Stimulated activated effector memory CD8-positive, alpha-beta T cell treated with anti-CD3 and anti-CD28 coated beads, Interleukin-12 subunit alpha, Interleukin-12 subunit beta, amount 100 ng/mL, for 72 hours (primary cell): ENCODE measurements at regions not wholly inside any gene's neighbourhood (a gene's known extent, or its start where the extent isn't known, plus 50 kb on each side); places are given as distances from the start of the nearest gene placed in this dataset.

Experiments
- ATAC-seq: fragments of 150-1000 bp; cut with Tn5 transposase; 2 replicates; pipeline ENCODE4 v1.10.0; 2021
- DNase-seq, 2 donors: peaks; one replicate each; pipeline ENCODE4 v3.0.0; 2021 to 2022; ENCODE audit warnings: low spot score in 2 of 2
- H3K27ac Mint-ChIP-seq: one replicate; pipeline ENCODE4 v1.8.0; 2022; ENCODE audit warnings: mild to moderate bottlenecking, mixed read lengths
- H3K36me3 Mint-ChIP-seq: one replicate; pipeline ENCODE4 v1.8.0; 2022; ENCODE audit warnings: mild to moderate bottlenecking, mixed read lengths
- H3K4me1 Mint-ChIP-seq: one replicate; pipeline ENCODE4 v1.8.0; 2022; ENCODE audit warnings: mixed read lengths
- H3K4me3 Mint-ChIP-seq: one replicate; pipeline ENCODE4 v1.8.0; 2022; ENCODE audit warnings: mild to moderate bottlenecking, mixed read lengths
- H3K9me3 Mint-ChIP-seq: one replicate; pipeline ENCODE4 v1.8.0; 2022; ENCODE audit warnings: mixed read lengths

- DNase-seq (no peak), ATAC-seq (no peak)
- Mint-ChIP-seq H3K27ac (no peak overlapping the region), H3K36me3 (no peaks in the 10 kb centered on the region), H3K4me1 (no peaks in the 10 kb centered on the region), H3K9me3 (peaks cover 4% of the 10 kb centered on the region), H3K4me3 (no peak overlapping the region)
Observed at GRCh38 chr4:106444557-106444956, 76.0 kb upstream of the GIMD1 start.

- no peak overlapping the region for H3K27ac Mint-ChIP-seq
- no peaks in the 10 kb centered on the region for H3K36me3 Mint-ChIP-seq
- H3K4me3 Mint-ChIP-seq, result no peak overlapping the region
- DNase-seq (no peak), ATAC-seq (no peak)
- no peaks in the 10 kb centered on the region for H3K9me3 Mint-ChIP-seq
- no peaks in the 10 kb centered on the region for H3K4me1 Mint-ChIP-seq
Observed at GRCh38 chr4:106430797-106431196, 62.2 kb upstream of the GIMD1 start.

DNA sequence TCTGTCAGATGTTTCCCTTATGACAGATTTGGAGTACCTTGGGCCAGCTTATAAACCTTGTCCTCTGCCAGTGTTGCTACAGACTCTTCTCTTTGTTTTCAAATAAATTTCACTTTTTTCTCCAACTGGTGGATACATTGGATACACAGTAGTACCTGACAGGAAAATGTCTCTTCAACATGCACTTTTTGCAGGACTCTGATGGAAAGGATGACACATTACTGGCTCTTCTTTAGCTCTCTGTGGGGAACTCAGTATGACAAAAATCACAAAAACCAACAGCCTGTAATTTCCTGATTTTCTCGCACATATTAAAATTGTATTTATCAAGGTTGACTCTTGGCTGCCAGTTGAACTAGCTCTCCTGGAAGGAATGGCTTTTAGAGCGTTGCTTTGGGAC is 61.3 kb upstream of the GIMD1 start:
- no peak overlapping the region for H3K4me3 Mint-ChIP-seq
- no peaks in the 10 kb centered on the region for H3K4me1 Mint-ChIP-seq

GRCh38 chr4:106426069-106426468 is 57.5 kb upstream of the GIMD1 start:
- no peak overlapping the region for H3K27ac Mint-ChIP-seq
- peaks cover 3% of the 10 kb centered on the region for H3K9me3 Mint-ChIP-seq
- no peaks in the 10 kb centered on the region for H3K36me3 Mint-ChIP-seq
- DNase-seq (no peak), ATAC-seq (no peak)
- H3K4me1 Mint-ChIP-seq, result no peaks in the 10 kb centered on the region
- no peak overlapping the region for H3K4me3 Mint-ChIP-seq

More for the DNA sequence above, 61.3 kb upstream of the GIMD1 start:
- ATAC-seq (no peak), DNase-seq (no peak)
- Mint-ChIP-seq H3K27ac (no peak overlapping the region), H3K36me3 (no peaks in the 10 kb centered on the region), H3K9me3 (no peaks in the 10 kb centered on the region)

- no peak for ATAC-seq
- H3K36me3 Mint-ChIP-seq, result no peaks in the 10 kb centered on the region
- no peak for DNase-seq
Observed at GRCh38 chr4:106425576-106425975, 57.0 kb upstream of the GIMD1 start.

GRCh38 chr4:106424426-106424825 is 55.8 kb upstream of the GIMD1 start:
- Mint-ChIP-seq H3K36me3 (no peaks in the 10 kb centered on the region), H3K27ac (no peak overlapping the region), H3K9me3 (peaks cover 3% of the 10 kb centered on the region), H3K4me3 (no peak overlapping the region), H3K4me1 (no peaks in the 10 kb centered on the region)
- ATAC-seq (peak; percentile 28), DNase-seq (no peak)

More at GRCh38 chr4:106425576-106425975, 57.0 kb upstream of the GIMD1 start:
- H3K4me3 Mint-ChIP-seq, result no peak overlapping the region
- H3K27ac Mint-ChIP-seq, result no peak overlapping the region
- peaks cover 3% of the 10 kb centered on the region for H3K9me3 Mint-ChIP-seq
- no peaks in the 10 kb centered on the region for H3K4me1 Mint-ChIP-seq

GRCh38 chr4:106423791-106424190 is 55.2 kb upstream of the GIMD1 start:
- ATAC-seq (no peak), DNase-seq (no peak)
- H3K4me3 Mint-ChIP-seq, result no peak overlapping the region
- H3K27ac Mint-ChIP-seq, result no peak overlapping the region
- H3K9me3 Mint-ChIP-seq, result peaks cover 3% of the 10 kb centered on the region
- no peaks in the 10 kb centered on the region for H3K4me1 Mint-ChIP-seq
- no peaks in the 10 kb centered on the region for H3K36me3 Mint-ChIP-seq

GRCh38 chr4:106422766-106423165 is 54.2 kb upstream of the GIMD1 start:
- no peaks in the 10 kb centered on the region for H3K4me1 Mint-ChIP-seq
- no peak overlapping the region for H3K4me3 Mint-ChIP-seq
- H3K36me3 Mint-ChIP-seq, result no peaks in the 10 kb centered on the region
- no peak for DNase-seq
- peaks cover 3% of the 10 kb centered on the region for H3K9me3 Mint-ChIP-seq
- H3K27ac Mint-ChIP-seq, result no peak overlapping the region
- ATAC-seq, result no peak

DNA sequence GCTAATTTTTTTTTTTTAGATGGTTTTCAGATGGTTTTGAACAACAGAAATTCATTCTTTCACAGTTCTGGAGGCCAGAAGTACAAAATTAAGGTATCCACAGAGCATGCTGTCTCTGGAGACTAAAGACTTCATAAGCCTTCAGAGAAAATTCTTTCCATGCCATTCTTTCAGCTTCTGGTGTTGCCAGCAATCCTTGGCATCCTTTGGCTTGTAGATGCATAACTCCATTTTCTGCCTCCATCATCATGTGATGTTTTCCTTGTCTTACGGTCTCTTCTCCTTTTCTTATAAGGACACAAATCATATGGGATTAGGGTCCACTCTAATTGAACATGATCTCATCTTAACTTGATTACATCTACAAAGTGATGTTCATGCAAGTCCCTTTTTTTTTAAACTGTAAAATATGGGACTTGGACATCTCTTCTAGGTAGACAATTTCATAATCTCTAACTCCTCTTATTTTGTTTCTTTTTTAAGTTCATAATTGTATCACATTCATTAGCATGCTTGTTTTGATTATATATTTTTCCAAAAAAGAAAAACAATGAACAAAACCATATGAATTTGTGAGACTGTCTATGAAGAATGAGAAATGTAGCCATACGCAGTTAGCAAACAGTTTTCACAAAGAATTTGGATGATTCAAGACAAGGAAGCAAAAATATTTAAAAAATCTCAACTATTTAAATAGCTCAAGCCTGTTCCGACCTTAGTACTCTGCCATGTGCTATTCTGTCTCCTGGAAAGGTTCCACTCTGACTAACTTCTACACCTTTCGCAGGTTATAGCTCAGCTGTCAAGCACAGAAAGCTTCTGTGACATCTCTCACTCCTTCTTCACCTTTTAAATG is 53.1 kb upstream of the GIMD1 start:
- Mint-ChIP-seq H3K27ac (no peak overlapping the region), H3K4me1 (no peaks in the 10 kb centered on the region), H3K9me3 (peaks cover 3% of the 10 kb centered on the region), H3K4me3 (no peak overlapping the region), H3K36me3 (no peaks in the 10 kb centered on the region)
- DNase-seq (no peak), ATAC-seq (no peak)

GRCh38 chr4:106418444-106418843 is 49.9 kb upstream of the GIMD1 start:
- Mint-ChIP-seq H3K4me1 (no peaks in the 10 kb centered on the region), H3K4me3 (no peak overlapping the region), H3K36me3 (no peaks in the 10 kb centered on the region), H3K27ac (no peak overlapping the region), H3K9me3 (no peaks in the 10 kb centered on the region)
- DNase-seq (no peak), ATAC-seq (no peak)
